ENCODE measurements at regions not wholly inside any gene's neighbourhood (a gene's known extent, or its start where the extent isn't known, plus 50 kb on each side); places are given as distances from the start of the nearest gene placed in this dataset.

DNA sequence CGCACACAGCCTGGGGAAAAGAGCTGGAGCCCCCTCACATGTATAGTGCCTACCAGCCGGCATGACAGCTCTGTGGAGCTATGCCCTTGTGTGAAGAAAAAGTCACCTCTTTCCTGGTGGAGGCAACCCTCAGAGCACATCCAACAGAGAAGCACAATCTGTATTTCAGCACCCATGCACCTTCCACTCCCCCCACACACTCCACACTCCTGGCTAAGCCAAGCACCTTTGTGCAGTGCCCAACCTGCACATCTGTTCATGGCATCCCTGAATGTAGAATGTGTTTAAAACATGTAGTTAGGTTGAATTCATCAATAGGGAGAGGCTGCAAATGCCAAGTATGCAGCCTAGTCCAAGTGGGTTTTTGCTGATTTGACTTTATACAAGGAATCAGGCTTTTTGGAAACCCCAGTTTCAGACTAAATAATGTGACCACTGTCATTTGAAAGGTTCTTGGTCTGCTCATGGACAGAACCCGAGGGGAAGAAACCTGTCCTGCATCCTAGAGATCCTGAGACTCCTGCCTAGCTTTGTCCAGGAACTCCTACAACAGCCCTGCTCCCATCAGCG, 197.1 kb downstream of the TOMM20 start:
- Histone ChIP-seq H4K20me1 (ENCODE audit: insufficient read depth, low read length) (no peaks in the 10 kb centered on the region), H2AFZ (ENCODE audit: low read length) (no peak overlapping the region), H3K4me2 (ENCODE audit: low read length) (no peak overlapping the region), H3K27ac (ENCODE audit: low read depth, low read length, poor library complexity, severe bottlenecking) (no peak overlapping the region), H3K36me3 (ENCODE audit: insufficient read depth, low read length) (no peaks in the 10 kb centered on the region), H3K4me3 (ENCODE audit: low read depth, low read length, poor library complexity, severe bottlenecking) (no peak overlapping the region), H3K9me3 (ENCODE audit: low read length) (no peaks in the 10 kb centered on the region), H3K9me2 (ENCODE audit: insufficient read depth, low read length) (no peaks in the 10 kb centered on the region), H3K4me1 (ENCODE audit: insufficient read depth, low read length, poor library complexity, severe bottlenecking) (peaks cover 41% of the 10 kb centered on the region), H3K79me2 (ENCODE audit: insufficient read depth, low read depth, low read length) (no peaks in the 10 kb centered on the region)
- no peak for DNase-seq (ENCODE audit: low spot score)
- no TSS peak for BruUV-seq (replicated peaks)
- ChIA-PET POLR2A (interaction anchor here (1.4 kb wide), 1 partner anchor 11 kb away, joined by 3 read pairs; no protein-coding TSS in a partner anchor), CTCF (ENCODE audit: unreplicated experiment) (no interaction called here)
- TF ChIP-seq, protein P1, sequence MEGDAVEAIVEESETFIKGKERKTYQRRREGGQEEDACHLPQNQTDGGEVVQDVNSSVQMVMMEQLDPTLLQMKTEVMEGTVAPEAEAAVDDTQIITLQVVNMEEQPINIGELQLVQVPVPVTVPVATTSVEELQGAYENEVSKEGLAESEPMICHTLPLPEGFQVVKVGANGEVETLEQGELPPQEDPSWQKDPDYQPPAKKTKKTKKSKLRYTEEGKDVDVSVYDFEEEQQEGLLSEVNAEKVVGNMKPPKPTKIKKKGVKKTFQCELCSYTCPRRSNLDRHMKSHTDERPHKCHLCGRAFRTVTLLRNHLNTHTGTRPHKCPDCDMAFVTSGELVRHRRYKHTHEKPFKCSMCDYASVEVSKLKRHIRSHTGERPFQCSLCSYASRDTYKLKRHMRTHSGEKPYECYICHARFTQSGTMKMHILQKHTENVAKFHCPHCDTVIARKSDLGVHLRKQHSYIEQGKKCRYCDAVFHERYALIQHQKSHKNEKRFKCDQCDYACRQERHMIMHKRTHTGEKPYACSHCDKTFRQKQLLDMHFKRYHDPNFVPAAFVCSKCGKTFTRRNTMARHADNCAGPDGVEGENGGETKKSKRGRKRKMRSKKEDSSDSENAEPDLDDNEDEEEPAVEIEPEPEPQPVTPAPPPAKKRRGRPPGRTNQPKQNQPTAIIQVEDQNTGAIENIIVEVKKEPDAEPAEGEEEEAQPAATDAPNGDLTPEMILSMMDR (conservative IDR thresholded peaks at IDR 0.05; ENCODE audit: low read length): no peak
- no peak for TF ChIP-seq EZH2phosphoT487 (IDR thresholded peaks at IDR 0.05; ENCODE audit: borderline replicate concordance, low read depth, low read length)
- intact Hi-C loops (cut with micrococcal nuclease; ENCODE audit: unreplicated experiment): no loop called here

DNA sequence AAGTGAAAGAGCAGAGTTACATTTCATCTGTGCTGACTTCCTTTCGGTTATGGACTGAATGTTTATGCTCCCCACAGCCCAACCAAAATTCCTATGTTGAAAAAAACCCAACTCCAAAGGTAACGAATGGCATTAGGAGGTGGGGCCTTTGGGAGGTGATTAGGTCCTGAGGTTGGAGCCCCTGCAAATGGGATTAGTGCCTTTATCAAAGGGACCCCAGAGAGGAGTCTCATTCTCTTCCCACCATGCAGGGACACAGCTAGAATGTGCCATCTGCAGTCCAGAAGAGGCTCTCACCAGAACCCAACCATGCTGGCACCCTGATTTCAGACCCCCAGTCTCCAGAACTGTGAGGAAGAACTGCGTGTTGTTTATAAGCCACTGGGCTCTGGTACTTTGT, 199.3 kb downstream of the TOMM20 start:
- no peak for DNase-seq (ENCODE audit: low spot score)
- no peak overlapping the region for H2AFZ ChIP-seq (ENCODE audit: low read length)
- no peak overlapping the region for H3K27ac ChIP-seq (ENCODE audit: low read depth, low read length, poor library complexity, severe bottlenecking)
- intact Hi-C loops (cut with micrococcal nuclease; ENCODE audit: unreplicated experiment): no loop called here
- no peak overlapping the region for H3K4me3 ChIP-seq (ENCODE audit: low read depth, low read length, poor library complexity, severe bottlenecking)
- H3K9me2 ChIP-seq (ENCODE audit: insufficient read depth, low read length): no peaks in the 10 kb centered on the region
- H3K9me3 ChIP-seq (ENCODE audit: low read length): no peaks in the 10 kb centered on the region
- H4K20me1 ChIP-seq (ENCODE audit: insufficient read depth, low read length): no peaks in the 10 kb centered on the region
- CTCF ChIA-PET (ENCODE audit: unreplicated experiment): no interaction called here
- no peaks in the 10 kb centered on the region for H3K36me3 ChIP-seq (ENCODE audit: insufficient read depth, low read length)
- H3K4me2 ChIP-seq (ENCODE audit: low read length): no peak overlapping the region
- POLR2A ChIA-PET: no interaction called here
- BruUV-seq (replicated peaks): no TSS peak
- TF ChIP-seq, protein P1 (conservative IDR thresholded peaks at IDR 0.05; ENCODE audit: low read length): no peak
- no peak for TF ChIP-seq EZH2phosphoT487 (IDR thresholded peaks at IDR 0.05; ENCODE audit: borderline replicate concordance, low read depth, low read length)
- H3K79me2 ChIP-seq (ENCODE audit: insufficient read depth, low read depth, low read length): no peaks in the 10 kb centered on the region
- peaks cover 62% of the 10 kb centered on the region for H3K4me1 ChIP-seq (ENCODE audit: insufficient read depth, low read length, poor library complexity, severe bottlenecking)

DNA sequence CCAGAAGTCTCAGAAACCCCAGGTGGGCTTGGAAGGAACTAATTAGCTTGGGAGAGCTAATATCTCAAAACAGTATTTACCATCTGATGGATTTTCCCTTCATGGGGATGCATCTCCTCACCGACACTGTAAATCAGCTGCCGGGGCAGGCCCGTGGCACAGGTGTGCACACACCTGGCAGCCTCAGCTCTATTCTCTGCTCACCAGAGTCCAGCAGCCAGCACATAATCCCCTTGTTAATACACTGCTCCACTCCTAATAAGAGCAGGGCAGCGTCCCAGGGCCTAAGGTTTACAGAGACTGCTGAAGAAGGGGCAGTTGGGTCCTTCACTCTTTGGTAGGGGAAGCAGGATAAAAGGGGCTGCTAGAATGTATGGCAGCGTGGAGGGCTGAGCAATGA, 200.0 kb downstream of the TOMM20 start:
- intact Hi-C loops (cut with micrococcal nuclease; ENCODE audit: unreplicated experiment): no loop called here
- H4K20me1 ChIP-seq (ENCODE audit: insufficient read depth, low read length): no peaks in the 10 kb centered on the region
- H3K9me2 ChIP-seq (ENCODE audit: insufficient read depth, low read length): no peaks in the 10 kb centered on the region
- H3K79me2 ChIP-seq (ENCODE audit: insufficient read depth, low read depth, low read length): no peaks in the 10 kb centered on the region
- no TSS peak for BruUV-seq (replicated peaks)
- no peak for TF ChIP-seq EZH2phosphoT487 (IDR thresholded peaks at IDR 0.05; ENCODE audit: borderline replicate concordance, low read depth, low read length)
- TF ChIP-seq, protein P1 (conservative IDR thresholded peaks at IDR 0.05; ENCODE audit: low read length): no peak
- peaks cover 66% of the 10 kb centered on the region for H3K4me1 ChIP-seq (ENCODE audit: insufficient read depth, low read length, poor library complexity, severe bottlenecking)
- H3K9me3 ChIP-seq (ENCODE audit: low read length): no peaks in the 10 kb centered on the region
- H3K27ac ChIP-seq (ENCODE audit: low read depth, low read length, poor library complexity, severe bottlenecking): no peak overlapping the region
- no peak overlapping the region for H3K4me3 ChIP-seq (ENCODE audit: low read depth, low read length, poor library complexity, severe bottlenecking)
- ChIA-PET CTCF (ENCODE audit: unreplicated experiment) (no interaction called here), POLR2A (interaction anchor here (0.6 to 1.2 kb wide), 9 partner anchors 18 to 1965 kb away, joined by 3 to 5 read pairs (median 3); no protein-coding TSS in a partner anchor)
- peak overlapping the region; percentile 79 for H3K4me2 ChIP-seq (ENCODE audit: low read length)
- no peak overlapping the region; the same call in 1 of the 2 replicates for H2AFZ ChIP-seq (ENCODE audit: low read length)
- H3K36me3 ChIP-seq (ENCODE audit: insufficient read depth, low read length): no peaks in the 10 kb centered on the region
- DNase-seq (ENCODE audit: low spot score): peak; percentile 17

All from OCI-LY7 (cell line).